Fibroblast of lung (primary cell): ENCODE measurements at regions not wholly inside any gene's neighbourhood (a gene's known extent, or its start where the extent isn't known, plus 50 kb on each side); places are given as distances from the start of the nearest gene placed in this dataset.

Source experiments
- DNase-seq, 2 donors: peaks; one replicate each; pipeline versions ENCODE4 v3.0.0 to v3.0.0-alpha.2; 2010; ENCODE audit warnings: low read depth in 2 of 2
- H2AFZ ChIP-seq: 2 replicates; pipeline ENCODE4 v1.5.1; 2012; ENCODE audit warnings: low read length, control low read depth, inconsistent platforms
- H3K27ac ChIP-seq: 2 replicates; pipeline ENCODE4 v1.5.1; 2011; ENCODE audit warnings: low read length, control low read depth; ENCODE audit not compliant: insufficient read depth
- H3K27me3 ChIP-seq: 2 replicates; pipeline ENCODE4 v1.5.1; 2011; ENCODE audit warnings: mild to moderate bottlenecking, low read length; ENCODE audit not compliant: control insufficient read depth, insufficient read depth
- H3K36me3 ChIP-seq: 2 replicates; pipeline ENCODE4 v1.5.1; 2011; ENCODE audit warnings: low read length; ENCODE audit not compliant: control insufficient read depth, insufficient read depth
- H3K4me1 ChIP-seq: 2 replicates; pipeline ENCODE4 v1.5.1; 2011; ENCODE audit warnings: low read length; ENCODE audit not compliant: control insufficient read depth, insufficient read depth; ENCODE audit errors: extremely low read depth
- H3K4me2 ChIP-seq: 2 replicates; pipeline ENCODE4 v1.5.1; 2011; ENCODE audit warnings: low read length, control low read depth; ENCODE audit not compliant: insufficient read depth; ENCODE audit errors: extremely low read depth
- H3K4me3 ChIP-seq, 4 experiments: fragments of 200-600 bp in 1 of 4; sonication (generic) in 1 of 4; replicated peaks in 1 of 4; 2 replicates each; pipeline ENCODE4 v1.5.1; 2011 to 2016; ENCODE audit warnings: low read length in 4 of 4, low read depth in 3 of 4, mild to moderate bottlenecking in 3 of 4, control low read depth in 2 of 4, inconsistent platforms in 1 of 4, mixed read lengths in 1 of 4; ENCODE audit not compliant: insufficient read depth in 1 of 4; ENCODE audit errors: control extremely low read depth in 1 of 4
- H3K79me2 ChIP-seq: 2 replicates; pipeline ENCODE4 v1.5.1; 2012; ENCODE audit warnings: mild to moderate bottlenecking, low read length, inconsistent platforms; ENCODE audit not compliant: control insufficient read depth, insufficient read depth
- H3K9ac ChIP-seq: 2 replicates; pipeline ENCODE4 v1.5.1; 2011; ENCODE audit warnings: mild to moderate bottlenecking, low read length, control low read depth; ENCODE audit not compliant: insufficient read depth
- H3K9me3 ChIP-seq: 2 replicates; pipeline ENCODE4 v1.5.1; 2012; ENCODE audit warnings: low read depth, low read length; ENCODE audit not compliant: control insufficient read depth, insufficient read depth
- H4K20me1 ChIP-seq: 2 replicates; pipeline ENCODE4 v1.5.1; 2011; ENCODE audit warnings: low read length; ENCODE audit not compliant: control insufficient read depth, insufficient read depth; ENCODE audit errors: extremely low read depth
- CTCF ChIP-seq, 2 donors: IDR thresholded peaks in 1 of 2; conservative IDR thresholded peaks in 1 of 2; 1 replicate in 1 of 2; 2 replicates in 1 of 2; pipeline ENCODE4 v1.5.1; 2011 to 2012; ENCODE audit warnings: low read length in 2 of 2, control low read depth in 1 of 2, inconsistent platforms in 1 of 2, low read depth in 1 of 2, mild to moderate bottlenecking in 1 of 2
- EZH2 ChIP-seq: IDR thresholded peaks from 2 replicates; pipeline ENCODE4 v1.5.1; 2012; ENCODE audit warnings: low read length, control low read depth, mild to moderate bottlenecking; ENCODE audit errors: missing control alignments

DNA sequence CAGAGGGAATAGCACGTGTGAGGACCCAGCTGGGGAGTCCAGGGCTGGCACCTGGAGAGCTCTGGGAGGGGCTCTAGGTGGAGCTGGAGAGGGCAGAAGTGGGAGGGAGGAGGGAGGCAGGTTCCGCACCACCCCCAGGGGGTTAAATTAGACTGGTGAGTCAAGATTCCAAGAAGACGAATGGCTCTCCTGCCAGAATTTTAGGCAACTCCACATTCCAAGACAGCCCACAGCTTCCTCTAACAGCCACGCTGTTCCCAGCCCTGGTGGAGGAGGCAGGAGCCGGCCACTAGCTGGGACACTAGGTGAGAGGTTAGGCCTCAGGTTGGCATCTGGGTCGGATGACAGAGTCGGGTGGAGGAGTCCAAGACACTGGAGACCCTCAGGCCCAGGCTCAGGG is 60.2 kb downstream of the TFAP2C start:
- Histone ChIP-seq H3K9me3 (no peaks in the 10 kb centered on the region), H4K20me1 (no peaks in the 10 kb centered on the region), H3K4me1 (no peaks in the 10 kb centered on the region), H3K4me3 (no peak overlapping the region), H3K36me3 (no peaks in the 10 kb centered on the region), H3K27ac (no peak overlapping the region), H3K27me3 (no peaks in the 10 kb centered on the region), H3K79me2 (no peaks in the 10 kb centered on the region), H3K9ac (no peak overlapping the region), H3K4me2 (no peak overlapping the region), H2AFZ (no peak overlapping the region)
- no peak for TF ChIP-seq CTCF (conservative IDR thresholded peaks at IDR 0.05 in 1 of 2, IDR thresholded peaks at IDR 0.05 in 1 of 2; ENCODE audit: low read depth in 1 of 2, low read length in 2 of 2)
- peak; percentile 1 to 76 for DNase-seq

GRCh38 chr20:56689852-56690485 is 60.9 kb downstream of the TFAP2C start:
- H3K27me3 ChIP-seq, result no peaks in the 10 kb centered on the region
- H3K4me1 ChIP-seq, result no peaks in the 10 kb centered on the region
- no peak overlapping the region for H3K9ac ChIP-seq
- DNase-seq, result peak in 1 of 2 donors; percentile 65
- no peaks in the 10 kb centered on the region for H3K9me3 ChIP-seq
- H2AFZ ChIP-seq, result no peak overlapping the region
- no peak overlapping the region for H3K4me3 ChIP-seq
- no peak overlapping the region for H3K27ac ChIP-seq
- no peak overlapping the region for H3K4me2 ChIP-seq
- no peaks in the 10 kb centered on the region for H3K36me3 ChIP-seq
- TF ChIP-seq EZH2 (no peak), CTCF (conservative IDR thresholded peaks at IDR 0.05 in 1 of 2, IDR thresholded peaks at IDR 0.05 in 1 of 2; ENCODE audit: low read depth in 1 of 2, low read length in 2 of 2) (no peak)
- H3K79me2 ChIP-seq, result no peaks in the 10 kb centered on the region
- no peaks in the 10 kb centered on the region for H4K20me1 ChIP-seq

- Histone ChIP-seq H3K4me2 (no peak overlapping the region), H3K27ac (no peak overlapping the region), H4K20me1 (no peaks in the 10 kb centered on the region), H3K4me1 (no peaks in the 10 kb centered on the region), H3K27me3 (no peaks in the 10 kb centered on the region), H3K4me3 (no peak overlapping the region), H3K79me2 (no peaks in the 10 kb centered on the region), H2AFZ (no peak overlapping the region), H3K9me3 (no peaks in the 10 kb centered on the region), H3K36me3 (no peaks in the 10 kb centered on the region), H3K9ac (no peak overlapping the region)
- no peak for DNase-seq
- TF ChIP-seq EZH2 (no peak), CTCF (conservative IDR thresholded peaks at IDR 0.05 in 1 of 2, IDR thresholded peaks at IDR 0.05 in 1 of 2; ENCODE audit: low read depth in 1 of 2, low read length in 2 of 2) (no peak)
Observed at GRCh38 chr20:56690531-56691175, 61.5 kb downstream of the TFAP2C start.
